Stimulated activated CD4-positive, alpha-beta T cell treated with anti-CD3 and anti-CD28 coated beads, Interleukin-4, amount 100 ng/mL, for 1 hour (primary cell): ENCODE measurements at regions not wholly inside any gene's neighbourhood (a gene's known extent, or its start where the extent isn't known, plus 50 kb on each side); places are given as distances from the start of the nearest gene placed in this dataset.

Experiments used
- DNase-seq: peaks from one replicate; pipeline ENCODE4 v3.0.0-alpha.2; 2020

DNA sequence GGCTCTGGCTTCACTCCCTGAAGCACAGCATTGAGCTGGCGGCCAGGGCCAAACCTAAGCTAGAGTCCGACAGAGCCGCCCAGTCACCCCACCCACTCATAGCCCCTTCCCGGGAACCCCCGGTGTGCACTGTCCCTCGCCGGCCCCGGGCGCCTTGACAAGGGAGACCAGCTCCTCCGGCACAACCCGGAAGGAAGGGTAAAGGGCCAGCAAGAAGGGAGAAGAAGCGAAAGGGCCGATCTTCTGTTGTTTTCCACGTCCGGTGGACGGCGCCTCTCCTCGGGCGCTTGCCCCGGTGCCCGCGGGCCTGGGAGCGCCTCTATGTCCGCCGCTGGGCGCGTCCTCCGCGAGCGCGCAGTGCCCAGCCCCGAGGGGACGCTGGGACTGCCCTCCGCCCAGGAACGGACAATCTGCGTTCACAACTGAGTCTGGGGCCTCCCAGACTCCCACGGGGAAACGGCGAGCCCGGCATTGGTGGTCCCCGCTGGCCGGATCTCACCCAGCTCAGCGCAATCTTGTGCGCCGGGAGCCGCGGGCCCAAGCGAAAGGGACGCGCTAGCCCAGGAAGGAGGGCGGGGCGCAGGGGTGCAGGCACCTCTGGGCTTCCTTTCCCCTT, 172.5 kb upstream of the MIR17HG start:
- no peak for DNase-seq

DNA sequence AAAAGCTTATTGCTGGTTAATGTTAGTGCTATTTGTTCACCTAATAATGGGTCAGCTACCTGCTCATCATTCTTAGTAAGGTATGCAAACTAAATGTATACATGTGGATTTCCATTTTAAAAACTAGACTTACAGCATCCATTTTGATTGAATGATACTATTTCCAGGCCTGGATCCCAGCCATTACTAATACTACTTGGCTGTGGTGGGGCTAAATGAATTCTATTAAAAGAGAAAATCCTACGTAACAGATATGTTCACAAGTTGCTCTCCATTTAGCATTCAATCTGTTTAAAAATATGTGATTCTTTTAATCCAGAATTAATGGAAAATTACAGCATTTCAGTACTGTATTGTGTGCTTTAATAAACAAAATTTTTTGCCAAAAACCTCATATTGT, 169.4 kb upstream of the MIR17HG start:
- DNase-seq = no peak

DNA sequence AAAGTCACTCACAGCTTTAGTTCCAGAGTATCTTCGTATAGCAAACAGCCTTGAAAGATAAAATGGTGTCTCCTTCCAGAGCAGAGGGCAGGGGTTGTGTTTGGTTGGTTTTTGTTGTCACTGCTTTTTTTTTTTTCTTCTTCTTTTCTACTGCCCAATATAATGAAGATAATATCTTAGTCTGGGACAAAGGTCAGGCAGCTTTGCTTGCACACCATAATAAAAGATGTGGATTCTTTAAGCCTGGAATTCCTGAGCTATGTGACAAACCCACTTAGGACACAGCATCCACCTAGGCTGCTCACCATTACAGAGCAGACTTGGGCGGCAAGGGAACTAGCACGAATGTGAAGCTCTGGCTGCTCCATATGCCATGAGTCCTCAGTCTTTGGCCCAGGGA, 165.6 kb upstream of the MIR17HG start:
- DNase-seq = no peak

GRCh38 chr13:91184244-91184926, 163.1 kb upstream of the MIR17HG start:
- DNase-seq = no peak

DNA sequence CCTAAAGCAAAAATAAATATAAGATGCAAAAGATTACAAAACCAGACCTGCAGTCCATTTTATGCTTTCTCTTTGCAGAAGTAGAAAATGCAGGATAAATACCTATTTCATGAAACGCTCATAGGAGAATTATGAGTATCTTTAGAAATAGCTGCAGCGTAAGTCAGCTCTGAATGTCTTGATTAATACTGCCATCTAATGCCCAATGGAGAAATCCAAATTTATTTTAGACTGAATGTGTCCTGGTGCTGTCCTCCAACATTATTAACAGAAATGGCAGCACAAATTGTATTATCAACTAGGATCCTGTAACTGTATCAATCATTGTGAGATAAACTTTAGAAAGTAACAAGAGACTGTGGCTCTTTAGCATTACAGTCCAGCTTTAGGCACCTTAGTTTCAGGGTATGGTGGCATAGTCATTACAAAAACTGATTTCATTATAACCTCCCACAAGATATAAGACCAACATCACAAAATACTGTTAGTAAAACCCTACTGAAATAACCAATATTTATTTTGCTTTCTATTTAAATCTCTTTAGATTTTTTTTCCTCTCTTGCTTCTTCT, 162.1 kb upstream of the MIR17HG start:
- DNase-seq = no peak

DNA sequence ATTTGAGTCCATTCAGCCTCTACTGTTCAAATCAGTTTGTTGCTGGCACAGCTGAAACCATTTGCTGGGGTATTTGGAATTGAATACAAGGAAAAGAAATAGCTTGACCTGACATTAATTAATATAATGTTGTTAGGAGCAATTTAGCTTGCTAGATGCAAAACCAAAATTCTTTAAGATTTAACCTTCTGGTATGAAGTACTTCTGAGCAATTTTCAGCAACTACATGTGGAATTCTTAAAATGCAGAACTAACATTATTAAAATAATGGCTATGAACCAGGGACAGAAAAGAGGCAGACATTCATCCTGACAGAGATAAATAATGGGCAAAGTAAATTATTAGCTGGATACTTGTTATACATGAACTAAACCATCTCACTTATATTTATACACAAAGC, 160.0 kb upstream of the MIR17HG start:
- no peak for DNase-seq

GRCh38 chr13:91189506-91189905, 158.0 kb upstream of the MIR17HG start:
- no peak for DNase-seq

DNA sequence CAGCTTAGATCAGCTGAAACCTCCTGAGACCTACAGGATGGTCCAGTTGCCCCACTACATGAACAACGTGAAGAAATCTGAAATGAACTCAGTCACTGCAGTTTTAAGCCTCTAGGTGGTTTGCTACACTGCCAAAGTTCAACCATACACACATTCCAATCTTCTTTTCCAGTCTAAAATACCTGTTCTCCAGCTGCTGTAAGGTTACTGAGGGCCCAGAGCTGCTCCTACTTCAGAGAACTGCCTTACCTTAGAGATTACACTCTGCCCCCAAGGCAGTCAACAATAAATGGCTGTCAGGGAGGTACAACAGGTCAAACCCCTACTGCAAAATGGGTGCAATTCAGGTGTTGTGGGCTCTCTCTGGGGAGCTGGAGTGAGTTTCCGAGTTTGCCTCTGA, 154.1 kb upstream of the MIR17HG start:
- DNase-seq = no peak

- DNase-seq = no peak
These were observed 151.7 kb upstream of the MIR17HG start for GRCh38 chr13:91195789-91196188.

- DNase-seq = no peak
These were observed 150.5 kb upstream of the MIR17HG start for GRCh38 chr13:91196958-91197357.

GRCh38 chr13:91199866-91200265, 147.6 kb upstream of the MIR17HG start:
- no peak for DNase-seq

GRCh38 chr13:91200486-91200885, 147.0 kb upstream of the MIR17HG start:
- no peak for DNase-seq

- DNase-seq = no peak
These were observed 144.1 kb upstream of the MIR17HG start for GRCh38 chr13:91203430-91203829.

GRCh38 chr13:91207261-91207660, 140.2 kb upstream of the MIR17HG start:
- DNase-seq = no peak

GRCh38 chr13:91211510-91211909, 136.0 kb upstream of the MIR17HG start:
- DNase-seq = no peak

DNA sequence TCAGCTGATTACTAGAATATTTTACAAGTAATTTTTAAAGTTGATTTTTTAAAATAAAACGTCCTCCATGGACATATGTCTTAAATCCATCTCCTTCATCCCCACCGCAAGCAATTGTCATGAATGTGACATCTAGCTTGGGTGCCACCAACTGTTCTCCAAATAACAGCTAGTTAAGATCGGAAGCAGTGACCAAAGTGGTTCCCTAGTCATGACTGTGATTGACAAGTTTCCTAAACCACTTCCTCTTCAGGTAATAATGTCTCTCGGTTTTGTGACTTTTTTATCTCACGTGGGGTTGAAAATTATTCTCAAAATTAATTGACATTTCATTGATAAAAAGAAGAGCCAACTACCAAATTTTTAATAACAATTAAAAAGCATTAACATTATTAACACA, 135.3 kb upstream of the MIR17HG start:
- DNase-seq = no peak

DNA sequence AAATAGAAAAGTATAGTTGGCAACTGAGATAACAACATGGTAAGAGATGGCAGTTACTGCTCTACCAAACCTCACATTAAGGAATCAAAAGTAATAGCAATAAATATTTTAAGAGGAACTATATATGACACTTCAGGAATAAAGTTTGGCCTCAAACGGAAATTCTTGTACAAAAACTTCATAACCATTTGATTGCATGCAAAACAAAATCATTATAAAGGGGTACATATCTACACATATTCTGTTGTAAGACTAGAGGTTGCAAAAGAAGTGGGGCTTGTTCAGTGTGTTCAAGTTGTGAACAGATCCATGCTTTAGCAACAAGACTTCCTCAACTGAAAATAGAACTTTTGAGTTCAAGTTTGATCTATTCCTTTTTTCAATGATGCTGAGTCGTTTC, 133.5 kb upstream of the MIR17HG start:
- no peak for DNase-seq

DNA sequence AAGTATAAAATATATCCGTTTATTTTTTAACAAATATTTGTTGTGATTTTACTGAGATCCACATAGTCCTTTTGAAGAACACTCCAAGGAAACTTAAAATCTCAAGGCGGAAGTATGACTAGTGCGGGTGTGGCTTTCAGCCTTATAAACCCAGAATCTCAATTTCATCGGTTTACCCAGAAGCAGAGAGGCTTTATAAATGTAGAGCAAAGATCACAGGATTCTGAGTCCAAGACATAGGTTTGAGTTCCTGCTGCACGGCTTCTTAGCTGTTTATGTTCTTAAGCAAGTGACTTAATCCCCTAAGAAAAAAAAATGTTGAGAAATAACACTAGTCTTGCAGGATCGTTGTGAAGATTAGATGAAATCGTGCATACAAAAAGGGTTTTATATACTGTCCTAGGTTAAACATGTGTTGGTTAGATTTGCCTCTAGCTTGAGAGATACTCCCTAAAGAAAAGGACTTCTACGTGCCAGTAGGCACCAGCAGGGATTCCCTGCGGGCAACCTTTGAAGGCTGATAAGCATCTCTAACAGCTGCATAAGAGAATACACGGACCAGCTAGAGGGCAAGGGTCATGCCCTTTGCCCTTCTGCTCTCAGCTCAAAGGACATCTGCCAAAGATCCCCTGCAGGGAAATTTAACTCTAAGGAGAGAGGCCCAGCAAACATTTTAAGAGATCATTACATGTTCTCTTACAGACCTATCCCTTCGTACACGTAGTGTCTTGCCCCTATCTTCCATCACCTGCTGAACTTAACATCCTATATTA, 130.4 kb upstream of the MIR17HG start:
- no peak for DNase-seq

- DNase-seq = no peak
These were observed 128.3 kb upstream of the MIR17HG start for GRCh38 chr13:91219201-91219600.

- DNase-seq = no peak
These were observed 126.6 kb upstream of the MIR17HG start for GRCh38 chr13:91220872-91221271.

DNA sequence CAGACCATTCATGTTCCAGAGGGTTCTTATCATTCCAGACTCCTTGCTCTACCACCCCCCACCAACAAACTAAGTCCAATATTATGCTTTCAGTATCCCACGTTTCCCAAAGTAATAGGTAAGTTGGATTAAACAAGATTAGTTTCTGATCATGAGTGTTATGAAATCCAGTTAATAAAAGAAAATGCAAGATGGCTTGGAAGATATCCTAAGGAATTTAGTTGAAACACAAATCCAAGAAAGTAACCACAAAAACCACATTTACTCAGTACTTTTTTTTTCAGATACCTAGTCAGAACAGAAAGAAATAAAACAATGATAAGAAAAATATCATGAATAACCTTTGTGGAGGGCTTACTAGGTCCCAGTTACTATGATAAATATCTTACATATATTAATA, 119.4 kb upstream of the MIR17HG start:
- DNase-seq = no peak

GRCh38 chr13:91228940-91229339, 118.5 kb upstream of the MIR17HG start:
- DNase-seq = no peak

GRCh38 chr13:91232716-91233115, 114.8 kb upstream of the MIR17HG start:
- DNase-seq = no peak

DNA sequence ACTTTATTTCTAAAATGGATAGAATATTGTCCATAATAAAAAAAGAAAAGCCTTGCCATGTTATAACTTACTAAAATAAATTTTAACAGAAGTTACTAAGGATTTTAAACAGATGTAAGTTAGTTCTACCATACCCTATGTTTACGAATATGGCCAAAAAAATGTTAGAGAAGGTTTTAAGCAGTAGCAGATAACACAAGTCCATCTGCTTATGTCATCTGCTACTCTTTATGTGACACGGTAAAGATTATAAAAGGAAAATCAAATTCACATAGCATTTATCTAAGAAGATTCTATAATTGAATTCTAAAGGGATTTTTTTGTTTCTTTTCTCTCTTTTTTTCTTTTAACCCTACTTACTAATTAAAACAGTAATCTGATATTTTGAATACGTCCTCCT, 114.2 kb upstream of the MIR17HG start:
- DNase-seq = no peak
